DOHH2 (cell line): ENCODE measurements at regions not wholly inside any gene's neighbourhood (a gene's known extent, or its start where the extent isn't known, plus 50 kb on each side); places are given as distances from the start of the nearest gene placed in this dataset.

Experiments
- CTCF ChIP-seq: fragments of 200-600 bp; sonication (generic); IDR thresholded peaks from one replicate; pipeline ENCODE4 v1.5.1; 2014; ENCODE audit warnings: antibody characterized with exemption, mild to moderate bottlenecking, low read depth, low read length; ENCODE audit not compliant: poor library complexity, severe bottlenecking
- EZH2phosphoT487 ChIP-seq: fragments of 200-600 bp; sonication (generic); IDR thresholded peaks from 2 replicates; pipeline ENCODE4 v1.6.1; 2017; ENCODE audit warnings: borderline replicate concordance, mild to moderate bottlenecking, antibody characterized with exemption, low read length, moderate library complexity, mixed read lengths

- TF ChIP-seq CTCF: no peak
- TF ChIP-seq EZH2phosphoT487: no peak
These were observed 286.8 kb upstream of the FSTL5 start for GRCh38 chr4:162450531-162451035.
